ENCODE measurements at regions not wholly inside any gene's neighbourhood (a gene's known extent, or its start where the extent isn't known, plus 50 kb on each side); places are given as distances from the start of the nearest gene placed in this dataset.

DNA sequence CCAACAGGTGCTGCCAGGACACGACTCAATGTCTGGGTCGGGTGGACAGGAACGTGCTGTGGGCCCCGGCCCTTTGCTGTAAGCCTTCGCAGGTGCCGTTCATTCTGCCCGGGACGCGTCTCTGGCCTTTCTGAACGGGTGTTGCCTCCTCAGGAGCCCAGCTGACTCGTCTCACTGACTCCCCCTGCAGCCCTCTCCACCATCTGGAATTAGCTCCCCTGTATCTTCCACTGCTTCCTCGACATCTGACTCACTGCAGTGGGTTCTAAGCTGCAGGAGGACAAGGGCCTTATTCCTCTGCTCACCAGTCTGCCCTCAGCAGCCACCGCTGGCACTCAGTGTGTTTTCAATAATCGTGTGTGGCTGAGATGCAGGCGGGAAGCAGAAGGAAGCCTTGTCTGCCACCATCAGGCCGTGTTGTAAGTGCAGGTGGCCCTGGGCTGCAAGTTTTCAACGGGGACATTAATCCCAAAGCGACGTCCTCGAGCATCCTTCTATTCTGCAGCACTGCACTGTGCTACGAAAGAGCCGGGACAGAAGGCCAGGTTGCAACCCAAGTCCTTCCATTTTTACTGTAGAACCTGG is 256.2 kb downstream of the FOXL1 start:
- Histone ChIP-seq H3K36me3 (ENCODE audit: control insufficient read depth in 2 of 3, insufficient read depth in 3 of 3, low read length in 3 of 3) (no peaks in the 10 kb centered on the region), H3K27me3 (ENCODE audit: control insufficient read depth, insufficient read depth, low read length) (no peaks in the 10 kb centered on the region), H3K27ac (ENCODE audit: low read depth in 2 of 2, low read length in 2 of 2) (no peak overlapping the region), H3K4me1 (ENCODE audit: control insufficient read depth in 2 of 3, insufficient read depth in 2 of 3, low read depth in 1 of 3, low read length in 3 of 3) (peaks cover 0 to 3% (median 0%) of the 10 kb centered on the region in 3 donors), H3K9ac (ENCODE audit: low read length in 3 of 3) (no peak overlapping the region), H3K4me3 (ENCODE audit: low read length in 3 of 3) (no peak overlapping the region), H3K9me3 (ENCODE audit: control insufficient read depth in 2 of 3, insufficient read depth in 1 of 3, low read length in 3 of 3) (peaks cover 0 to 5% (median 0%) of the 10 kb centered on the region in 3 donors)
- TF ChIP-seq, protein P1, sequence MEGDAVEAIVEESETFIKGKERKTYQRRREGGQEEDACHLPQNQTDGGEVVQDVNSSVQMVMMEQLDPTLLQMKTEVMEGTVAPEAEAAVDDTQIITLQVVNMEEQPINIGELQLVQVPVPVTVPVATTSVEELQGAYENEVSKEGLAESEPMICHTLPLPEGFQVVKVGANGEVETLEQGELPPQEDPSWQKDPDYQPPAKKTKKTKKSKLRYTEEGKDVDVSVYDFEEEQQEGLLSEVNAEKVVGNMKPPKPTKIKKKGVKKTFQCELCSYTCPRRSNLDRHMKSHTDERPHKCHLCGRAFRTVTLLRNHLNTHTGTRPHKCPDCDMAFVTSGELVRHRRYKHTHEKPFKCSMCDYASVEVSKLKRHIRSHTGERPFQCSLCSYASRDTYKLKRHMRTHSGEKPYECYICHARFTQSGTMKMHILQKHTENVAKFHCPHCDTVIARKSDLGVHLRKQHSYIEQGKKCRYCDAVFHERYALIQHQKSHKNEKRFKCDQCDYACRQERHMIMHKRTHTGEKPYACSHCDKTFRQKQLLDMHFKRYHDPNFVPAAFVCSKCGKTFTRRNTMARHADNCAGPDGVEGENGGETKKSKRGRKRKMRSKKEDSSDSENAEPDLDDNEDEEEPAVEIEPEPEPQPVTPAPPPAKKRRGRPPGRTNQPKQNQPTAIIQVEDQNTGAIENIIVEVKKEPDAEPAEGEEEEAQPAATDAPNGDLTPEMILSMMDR (IDR thresholded peaks at IDR 0.05; ENCODE audit: borderline replicate concordance, extremely low read depth, insufficient read depth) = no peak
- DNase-seq (peak in 3 of 5 donors; percentile 41 to 59 (median 50)), FAIRE-seq (no peak)
- intact Hi-C loops (cut with DNase I) = no loop called here

- intact Hi-C loops (cut with DNase I) = no loop called here
- Histone ChIP-seq H3K9ac (ENCODE audit: low read length in 3 of 3) (no peak overlapping the region), H3K27ac (ENCODE audit: low read depth in 2 of 2, low read length in 2 of 2) (no peak overlapping the region), H3K4me1 (ENCODE audit: control insufficient read depth in 2 of 3, insufficient read depth in 2 of 3, low read depth in 1 of 3, low read length in 3 of 3) (peaks cover 0 to 3% (median 0%) of the 10 kb centered on the region in 3 donors), H3K4me3 (ENCODE audit: low read length in 3 of 3) (no peak overlapping the region), H3K27me3 (ENCODE audit: control insufficient read depth, insufficient read depth, low read length) (no peaks in the 10 kb centered on the region), H3K36me3 (ENCODE audit: control insufficient read depth in 2 of 3, insufficient read depth in 3 of 3, low read length in 3 of 3) (no peaks in the 10 kb centered on the region), H3K9me3 (ENCODE audit: control insufficient read depth in 2 of 3, insufficient read depth in 1 of 3, low read length in 3 of 3) (peaks cover 0 to 5% (median 0%) of the 10 kb centered on the region in 3 donors)
- TF ChIP-seq, protein P1 (IDR thresholded peaks at IDR 0.05; ENCODE audit: borderline replicate concordance, extremely low read depth, insufficient read depth) = no peak
- peak in 2 of 5 donors; percentile 39 to 52 for DNase-seq
- no peak for FAIRE-seq
Measured at GRCh38 chr16:86835982-86836381, 257.6 kb downstream of the FOXL1 start.

- intact Hi-C loops (cut with DNase I) = no loop called here
- TF ChIP-seq, protein P1 (IDR thresholded peaks at IDR 0.05; ENCODE audit: borderline replicate concordance, extremely low read depth, insufficient read depth) = no peak
- peaks cover 0 to 3% (median 0%) of the 10 kb centered on the region in 3 donors for H3K4me1 ChIP-seq (ENCODE audit: control insufficient read depth in 2 of 3, insufficient read depth in 2 of 3, low read depth in 1 of 3, low read length in 3 of 3)
- no peaks in the 10 kb centered on the region for H3K36me3 ChIP-seq (ENCODE audit: control insufficient read depth in 2 of 3, insufficient read depth in 3 of 3, low read length in 3 of 3)
- no peak overlapping the region for H3K27ac ChIP-seq (ENCODE audit: low read depth in 2 of 2, low read length in 2 of 2)
- peaks cover 0 to 5% (median 0%) of the 10 kb centered on the region in 3 donors for H3K9me3 ChIP-seq (ENCODE audit: control insufficient read depth in 2 of 3, insufficient read depth in 1 of 3, low read length in 3 of 3)
- no peak for FAIRE-seq
- DNase-seq = no peak
- H3K27me3 ChIP-seq (ENCODE audit: control insufficient read depth, insufficient read depth, low read length) = no peaks in the 10 kb centered on the region
- no peak overlapping the region for H3K4me3 ChIP-seq (ENCODE audit: low read length in 3 of 3)
- H3K9ac ChIP-seq (ENCODE audit: low read length in 3 of 3) = no peak overlapping the region
Measured at GRCh38 chr16:86836503-86837129, 258.3 kb downstream of the FOXL1 start.

Measured in kidney (tissue), 13 donors.